BE2C (cell line): ENCODE measurements at regions not wholly inside any gene's neighbourhood (a gene's known extent, or its start where the extent isn't known, plus 50 kb on each side); places are given as distances from the start of the nearest gene placed in this dataset.

Experiments used
- DNase-seq: peaks from one replicate; pipeline ENCODE4 v3.0.0-alpha.2; 2020
- H3K27me3 ChIP-seq: fragments of 250-450 bp; sonication (Bioruptor Pico); 2 replicates; pipeline ENCODE4 v1.5.1; 2020; ENCODE audit warnings: mild to moderate bottlenecking
- H3K36me3 ChIP-seq: fragments of 250-450 bp; sonication (Bioruptor Pico); 2 replicates; pipeline ENCODE4 v1.5.1; 2020; ENCODE audit warnings: mild to moderate bottlenecking
- H3K4me1 ChIP-seq: fragments of 250-450 bp; sonication (Bioruptor Pico); 2 replicates; pipeline ENCODE4 v1.5.1; 2020
- H3K4me3 ChIP-seq: 2 replicates; pipeline ENCODE4 v1.5.1; 2011; ENCODE audit warnings: low read depth, low read length
- H3K9me3 ChIP-seq: fragments of 250-450 bp; sonication (Bioruptor Pico); 2 replicates; pipeline ENCODE4 v1.5.1; 2020
- TF ChIP-seq, protein P1 (sequence below): IDR thresholded peaks from 2 replicates; pipeline ENCODE4 v1.5.1; 2012; ENCODE audit warnings: mild to moderate bottlenecking, low read depth, low read length

DNA sequence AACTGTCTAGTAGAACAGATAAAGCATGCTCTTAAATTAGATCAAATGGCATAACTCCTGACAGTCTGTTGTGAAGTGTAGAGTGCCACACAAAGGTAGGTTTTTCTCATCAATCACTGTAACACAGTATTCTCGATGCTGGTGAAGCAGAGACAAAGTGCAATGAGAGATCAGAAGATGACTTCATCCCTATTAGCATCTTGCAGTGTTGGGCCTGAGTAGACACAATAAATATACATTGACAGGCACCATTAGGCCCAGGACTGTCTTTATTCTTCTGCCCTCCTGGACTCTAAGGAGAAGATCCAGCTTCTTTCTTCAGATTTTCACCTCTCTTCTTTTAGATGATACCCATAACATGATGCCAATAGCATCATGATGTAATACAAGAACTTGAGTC, 478.0 kb upstream of the TENM4 start:
- TF ChIP-seq, protein P1, sequence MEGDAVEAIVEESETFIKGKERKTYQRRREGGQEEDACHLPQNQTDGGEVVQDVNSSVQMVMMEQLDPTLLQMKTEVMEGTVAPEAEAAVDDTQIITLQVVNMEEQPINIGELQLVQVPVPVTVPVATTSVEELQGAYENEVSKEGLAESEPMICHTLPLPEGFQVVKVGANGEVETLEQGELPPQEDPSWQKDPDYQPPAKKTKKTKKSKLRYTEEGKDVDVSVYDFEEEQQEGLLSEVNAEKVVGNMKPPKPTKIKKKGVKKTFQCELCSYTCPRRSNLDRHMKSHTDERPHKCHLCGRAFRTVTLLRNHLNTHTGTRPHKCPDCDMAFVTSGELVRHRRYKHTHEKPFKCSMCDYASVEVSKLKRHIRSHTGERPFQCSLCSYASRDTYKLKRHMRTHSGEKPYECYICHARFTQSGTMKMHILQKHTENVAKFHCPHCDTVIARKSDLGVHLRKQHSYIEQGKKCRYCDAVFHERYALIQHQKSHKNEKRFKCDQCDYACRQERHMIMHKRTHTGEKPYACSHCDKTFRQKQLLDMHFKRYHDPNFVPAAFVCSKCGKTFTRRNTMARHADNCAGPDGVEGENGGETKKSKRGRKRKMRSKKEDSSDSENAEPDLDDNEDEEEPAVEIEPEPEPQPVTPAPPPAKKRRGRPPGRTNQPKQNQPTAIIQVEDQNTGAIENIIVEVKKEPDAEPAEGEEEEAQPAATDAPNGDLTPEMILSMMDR: no peak
- no peak overlapping the region for H3K4me3 ChIP-seq
- no peaks in the 10 kb centered on the region for H3K36me3 ChIP-seq
- H3K9me3 ChIP-seq: no peaks in the 10 kb centered on the region
- no peaks in the 10 kb centered on the region for H3K27me3 ChIP-seq
- no peaks in the 10 kb centered on the region for H3K4me1 ChIP-seq
- DNase-seq: no peak

GRCh38 chr11:79906164-79906563, 465.3 kb upstream of the TENM4 start:
- Histone ChIP-seq H3K27me3 (no peaks in the 10 kb centered on the region), H3K9me3 (no peaks in the 10 kb centered on the region), H3K36me3 (no peaks in the 10 kb centered on the region), H3K4me1 (no peaks in the 10 kb centered on the region), H3K4me3 (no peak overlapping the region)
- no peak for DNase-seq
- TF ChIP-seq, protein P1: no peak

GRCh38 chr11:79902493-79902892, 461.7 kb upstream of the TENM4 start:
- no peaks in the 10 kb centered on the region for H3K36me3 ChIP-seq

GRCh38 chr11:79897896-79898295, 457.1 kb upstream of the TENM4 start:
- no peaks in the 10 kb centered on the region for H3K36me3 ChIP-seq
- no peaks in the 10 kb centered on the region; the same call in 1 of the 2 replicates for H3K27me3 ChIP-seq
- no peak for DNase-seq
- no peaks in the 10 kb centered on the region for H3K9me3 ChIP-seq
- no peak overlapping the region for H3K4me3 ChIP-seq
- TF ChIP-seq, protein P1: no peak
- H3K4me1 ChIP-seq: no peaks in the 10 kb centered on the region

More at GRCh38 chr11:79902493-79902892, 461.7 kb upstream of the TENM4 start:
- Histone ChIP-seq H3K27me3 (no peaks in the 10 kb centered on the region), H3K9me3 (no peaks in the 10 kb centered on the region), H3K4me1 (no peaks in the 10 kb centered on the region), H3K4me3 (no peak overlapping the region)
- no peak for DNase-seq
- TF ChIP-seq, protein P1: no peak

DNA sequence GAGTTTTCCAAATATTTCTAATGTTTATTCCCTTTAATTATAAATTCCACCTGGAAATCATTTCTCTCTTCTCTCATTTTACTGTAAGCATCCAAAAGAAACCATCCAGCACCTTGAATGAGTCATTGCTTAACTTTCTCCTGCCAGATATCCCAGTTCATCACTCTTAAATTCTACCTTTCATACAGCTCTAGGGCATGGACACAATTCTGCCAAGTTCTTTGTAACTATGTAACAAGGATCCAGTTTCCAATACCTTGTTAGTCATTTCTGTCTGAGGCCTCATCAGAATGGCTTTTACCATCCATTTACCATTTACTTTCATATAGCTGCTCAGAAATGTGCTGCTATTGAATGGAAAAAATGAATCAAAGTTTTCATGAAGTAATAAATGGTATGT, 455.4 kb upstream of the TENM4 start:
- no peaks in the 10 kb centered on the region for H3K36me3 ChIP-seq
- no peaks in the 10 kb centered on the region; the same call in 1 of the 2 replicates for H3K27me3 ChIP-seq
- H3K4me1 ChIP-seq: no peaks in the 10 kb centered on the region
- no peak overlapping the region for H3K4me3 ChIP-seq
- H3K9me3 ChIP-seq: no peaks in the 10 kb centered on the region
- no peak for DNase-seq
- TF ChIP-seq, protein P1: no peak

GRCh38 chr11:79894111-79894510, 453.3 kb upstream of the TENM4 start:
- Histone ChIP-seq H3K4me1 (no peaks in the 10 kb centered on the region), H3K27me3 (no peaks in the 10 kb centered on the region; the same call in none of the 2 replicates), H3K4me3 (no peak overlapping the region), H3K9me3 (no peaks in the 10 kb centered on the region), H3K36me3 (no peaks in the 10 kb centered on the region)
- DNase-seq: no peak
- TF ChIP-seq, protein P1: no peak
